MM.1S (cell line): ENCODE measurements at regions not wholly inside any gene's neighbourhood (a gene's known extent, or its start where the extent isn't known, plus 50 kb on each side); places are given as distances from the start of the nearest gene placed in this dataset.

Source experiments
- EZH2 ChIP-seq: fragments of 300-600 bp; sonication (generic); optimal IDR thresholded peaks from 2 replicates; pipeline ENCODE3; 2017; ENCODE audit warnings: low read depth, mild to moderate bottlenecking, antibody characterized with exemption, low read length, mixed read lengths
- EZH2phosphoT487 ChIP-seq: fragments of 300-600 bp; sonication (generic); IDR thresholded peaks from 2 replicates; pipeline ENCODE4 v1.6.1; 2018; ENCODE audit warnings: antibody characterized with exemption, low read length
- TF ChIP-seq, protein P1 (sequence below): fragments of 300-600 bp; sonication (generic); IDR thresholded peaks from 2 replicates; pipeline ENCODE4 v1.5.1; 2016; ENCODE audit warnings: antibody characterized with exemption, low read length, mixed read lengths

DNA sequence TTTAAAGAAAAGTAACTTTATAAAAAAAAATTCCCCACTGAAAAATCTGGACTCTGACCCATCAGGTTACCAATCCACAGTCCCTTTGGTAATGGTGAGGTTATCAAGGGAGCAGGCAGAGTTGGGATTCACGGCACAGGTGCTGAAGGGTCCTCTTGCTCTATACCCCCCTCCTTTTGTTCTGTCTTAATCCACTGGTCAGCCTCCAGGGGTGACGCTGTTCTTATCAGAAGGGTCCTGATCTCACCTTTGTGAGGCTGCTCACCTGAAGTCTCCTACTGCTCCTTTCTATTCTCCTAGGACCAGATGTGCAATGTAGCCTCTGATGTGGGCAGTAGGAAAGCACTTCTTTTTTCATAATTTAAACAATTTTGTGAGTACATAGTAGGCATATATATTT lies 80.6 kb upstream of the E2F8 start:
- TF ChIP-seq, protein P1, sequence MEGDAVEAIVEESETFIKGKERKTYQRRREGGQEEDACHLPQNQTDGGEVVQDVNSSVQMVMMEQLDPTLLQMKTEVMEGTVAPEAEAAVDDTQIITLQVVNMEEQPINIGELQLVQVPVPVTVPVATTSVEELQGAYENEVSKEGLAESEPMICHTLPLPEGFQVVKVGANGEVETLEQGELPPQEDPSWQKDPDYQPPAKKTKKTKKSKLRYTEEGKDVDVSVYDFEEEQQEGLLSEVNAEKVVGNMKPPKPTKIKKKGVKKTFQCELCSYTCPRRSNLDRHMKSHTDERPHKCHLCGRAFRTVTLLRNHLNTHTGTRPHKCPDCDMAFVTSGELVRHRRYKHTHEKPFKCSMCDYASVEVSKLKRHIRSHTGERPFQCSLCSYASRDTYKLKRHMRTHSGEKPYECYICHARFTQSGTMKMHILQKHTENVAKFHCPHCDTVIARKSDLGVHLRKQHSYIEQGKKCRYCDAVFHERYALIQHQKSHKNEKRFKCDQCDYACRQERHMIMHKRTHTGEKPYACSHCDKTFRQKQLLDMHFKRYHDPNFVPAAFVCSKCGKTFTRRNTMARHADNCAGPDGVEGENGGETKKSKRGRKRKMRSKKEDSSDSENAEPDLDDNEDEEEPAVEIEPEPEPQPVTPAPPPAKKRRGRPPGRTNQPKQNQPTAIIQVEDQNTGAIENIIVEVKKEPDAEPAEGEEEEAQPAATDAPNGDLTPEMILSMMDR = no peak
- TF ChIP-seq EZH2 (no peak), EZH2phosphoT487 (no peak)
